VCaP (cell line): ENCODE measurements at regions not wholly inside any gene's neighbourhood (a gene's known extent, or its start where the extent isn't known, plus 50 kb on each side); places are given as distances from the start of the nearest gene placed in this dataset.
"Not testable (repeated sequence)": the region's sequence is repeated elsewhere in the genome, so short reads cannot be mapped to it uniquely, and the experiment has no call there.

Source experiments
- H3K27ac ChIP-seq: fragments of 450-650 bp; 2 replicates; pipeline ENCODE4 v1.5.1; 2017
- TF ChIP-seq, protein P1 (sequence below): fragments of 450-650 bp; conservative IDR thresholded peaks from 2 replicates; pipeline ENCODE4 v1.5.1; 2017; ENCODE audit warnings: mild to moderate bottlenecking, moderate library complexity

DNA sequence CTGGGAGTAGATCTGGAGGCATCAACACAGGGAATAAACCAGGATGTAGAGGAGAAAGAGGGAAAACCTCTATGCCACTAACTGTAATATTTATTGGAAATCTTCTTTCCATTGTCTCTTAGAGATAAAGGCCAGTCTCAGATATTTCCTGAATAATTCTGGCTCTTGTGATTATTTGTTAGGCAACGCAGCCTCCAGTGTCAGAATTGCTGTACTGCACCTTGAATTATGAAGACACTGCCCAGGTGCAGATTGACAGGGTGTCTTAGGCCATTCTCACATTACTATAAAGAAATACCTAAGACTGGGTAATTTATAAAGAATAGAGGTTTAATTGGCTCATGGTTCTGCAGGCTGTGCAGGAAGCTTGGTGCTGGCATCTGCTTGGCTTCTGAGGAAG, 100.7 kb upstream of the ZDHHC15 start:
- H3K27ac ChIP-seq, result no peak overlapping the region
- TF ChIP-seq, protein P1, sequence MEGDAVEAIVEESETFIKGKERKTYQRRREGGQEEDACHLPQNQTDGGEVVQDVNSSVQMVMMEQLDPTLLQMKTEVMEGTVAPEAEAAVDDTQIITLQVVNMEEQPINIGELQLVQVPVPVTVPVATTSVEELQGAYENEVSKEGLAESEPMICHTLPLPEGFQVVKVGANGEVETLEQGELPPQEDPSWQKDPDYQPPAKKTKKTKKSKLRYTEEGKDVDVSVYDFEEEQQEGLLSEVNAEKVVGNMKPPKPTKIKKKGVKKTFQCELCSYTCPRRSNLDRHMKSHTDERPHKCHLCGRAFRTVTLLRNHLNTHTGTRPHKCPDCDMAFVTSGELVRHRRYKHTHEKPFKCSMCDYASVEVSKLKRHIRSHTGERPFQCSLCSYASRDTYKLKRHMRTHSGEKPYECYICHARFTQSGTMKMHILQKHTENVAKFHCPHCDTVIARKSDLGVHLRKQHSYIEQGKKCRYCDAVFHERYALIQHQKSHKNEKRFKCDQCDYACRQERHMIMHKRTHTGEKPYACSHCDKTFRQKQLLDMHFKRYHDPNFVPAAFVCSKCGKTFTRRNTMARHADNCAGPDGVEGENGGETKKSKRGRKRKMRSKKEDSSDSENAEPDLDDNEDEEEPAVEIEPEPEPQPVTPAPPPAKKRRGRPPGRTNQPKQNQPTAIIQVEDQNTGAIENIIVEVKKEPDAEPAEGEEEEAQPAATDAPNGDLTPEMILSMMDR, result peak; percentile 53; the same call in 1 of the 2 replicates

DNA sequence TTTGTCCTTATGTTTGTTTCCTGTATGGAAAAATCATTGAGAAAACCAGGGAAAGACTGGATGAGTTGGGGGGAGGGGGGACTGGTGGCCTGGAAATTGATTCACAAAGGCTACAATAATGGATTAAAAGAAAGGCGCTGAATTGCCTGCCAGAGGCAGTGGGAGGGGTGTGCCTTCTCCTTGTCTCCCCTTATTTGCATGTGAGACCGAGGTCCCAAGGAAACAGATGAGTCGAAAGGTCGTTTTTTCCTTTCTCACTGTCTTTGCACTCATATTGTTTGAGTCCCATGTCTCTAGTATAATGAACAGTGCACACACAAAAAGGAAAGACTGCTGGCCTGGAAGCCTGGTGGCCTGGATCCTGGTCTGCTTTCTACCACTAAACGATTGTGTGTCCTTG, 86.6 kb upstream of the ZDHHC15 start:
- TF ChIP-seq, protein P1, result no peak

DNA sequence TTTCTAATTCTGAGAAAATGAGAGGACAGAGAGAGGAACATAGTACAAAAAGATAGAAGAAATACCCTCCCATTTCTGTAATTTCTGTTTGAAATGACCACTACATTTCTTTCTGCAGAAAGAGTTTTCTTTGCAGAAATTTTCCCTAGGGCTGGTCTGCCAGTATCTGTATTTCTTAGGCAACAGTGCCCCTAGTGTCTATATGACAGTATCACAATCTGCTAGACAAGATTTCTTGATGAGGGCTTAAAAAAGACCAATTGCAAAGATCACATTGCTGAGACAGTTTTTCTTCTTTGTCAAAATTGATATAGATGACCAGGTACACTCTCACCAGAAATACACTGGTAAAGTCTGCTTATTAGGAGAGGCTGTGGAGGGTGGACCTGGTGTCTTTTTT, 81.0 kb upstream of the ZDHHC15 start:
- no peak overlapping the region for H3K27ac ChIP-seq
- TF ChIP-seq, protein P1, result peak; percentile 71

More for the DNA sequence above, 86.6 kb upstream of the ZDHHC15 start:
- H3K27ac ChIP-seq, result no peak overlapping the region

DNA sequence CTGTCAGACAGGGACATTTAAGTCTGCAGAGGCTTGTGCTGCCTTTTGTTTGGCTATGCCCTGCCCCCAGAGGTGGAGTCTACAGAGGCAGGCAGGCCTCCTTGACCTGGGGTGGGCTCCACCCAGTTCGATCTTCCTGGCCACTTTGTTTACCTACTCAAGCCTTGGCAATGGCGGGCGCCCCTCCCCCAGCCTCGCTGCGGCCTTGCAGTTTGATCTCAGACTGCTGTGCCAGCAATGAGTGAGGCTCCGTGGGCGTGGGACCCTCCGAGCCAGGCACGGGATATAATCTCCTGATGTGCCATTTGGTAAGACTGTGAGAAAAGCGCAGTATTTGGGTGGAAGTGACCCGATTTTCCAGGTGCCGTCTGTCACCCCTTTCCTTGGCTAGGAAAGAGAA, 79.2 kb upstream of the ZDHHC15 start:
- not testable (repeated sequence) for H3K27ac ChIP-seq

DNA sequence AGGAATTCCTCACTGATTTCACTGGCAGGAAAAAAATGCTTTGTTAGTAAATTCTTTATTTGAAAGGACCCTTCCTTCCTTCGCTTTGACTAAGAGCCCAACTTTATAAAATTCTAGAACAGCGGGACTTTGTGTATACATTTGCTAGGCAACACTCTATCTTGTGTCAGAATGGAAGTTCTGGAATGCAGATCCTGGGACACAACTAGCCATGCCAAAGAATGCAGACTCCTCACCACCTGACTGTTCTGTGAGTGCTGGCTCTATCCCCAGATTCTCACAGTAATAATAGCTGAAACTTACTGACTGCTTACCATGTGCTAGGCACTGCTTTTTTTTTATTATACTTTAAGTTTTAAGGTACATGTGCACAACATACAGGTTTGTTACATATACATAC, 73.3 kb upstream of the ZDHHC15 start:
- TF ChIP-seq, protein P1, result no peak
- no peak overlapping the region for H3K27ac ChIP-seq

DNA sequence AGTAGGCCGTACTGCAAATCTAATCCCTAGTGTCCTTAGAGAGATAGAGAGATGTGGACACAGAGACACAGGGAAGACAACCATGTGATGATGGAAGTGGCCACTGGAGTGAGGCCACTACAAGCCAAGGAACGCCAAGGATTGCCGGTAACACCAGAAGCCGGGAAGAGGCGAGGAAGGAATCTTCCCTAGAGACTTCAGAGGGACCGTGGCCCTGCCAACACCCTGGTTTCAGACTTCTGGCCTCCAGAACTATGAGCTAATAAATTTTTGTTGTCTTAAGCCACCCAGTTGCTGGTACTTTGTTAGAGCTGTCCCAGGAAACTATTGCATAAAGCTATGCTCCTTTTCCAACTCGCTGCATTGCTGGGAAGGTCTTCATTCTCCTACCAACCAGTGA, 70.3 kb upstream of the ZDHHC15 start:
- H3K27ac ChIP-seq, result not testable (repeated sequence)

DNA sequence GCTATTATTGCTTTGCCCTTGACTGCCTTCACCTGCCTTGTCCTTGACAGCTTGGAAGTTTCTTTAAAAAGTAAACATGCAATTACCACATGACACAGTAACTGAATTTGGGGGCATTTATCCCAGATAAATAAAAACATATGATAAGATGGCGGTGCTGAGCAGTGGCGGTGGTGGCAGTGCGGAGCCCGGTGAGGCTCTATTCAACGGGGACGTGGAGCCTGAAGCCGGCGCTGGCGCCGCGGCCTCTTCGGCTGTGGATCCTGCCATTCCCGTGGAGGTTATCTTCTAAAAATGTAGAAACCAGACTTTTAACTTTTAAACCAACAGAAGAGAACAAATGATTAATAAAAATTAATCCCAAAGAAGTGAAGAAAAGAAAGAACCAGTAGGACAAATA, 59.7 kb upstream of the ZDHHC15 start:
- no peak overlapping the region for H3K27ac ChIP-seq
- TF ChIP-seq, protein P1, result no peak
